ENCODE measurements at regions not wholly inside any gene's neighbourhood (a gene's known extent, or its start where the extent isn't known, plus 50 kb on each side); places are given as distances from the start of the nearest gene placed in this dataset.

- Histone ChIP-seq H3K36me3 (ENCODE audit: control insufficient read depth, insufficient read depth, low read length) (no peaks in the 10 kb centered on the region), H2AK9ac (replicated peaks; ENCODE audit: low read depth, low read length, poor library complexity) (no peak overlapping the region), H2BK5ac (ENCODE audit: low read depth, low read length, poor library complexity, severe bottlenecking) (no peak overlapping the region), H3K79me1 (ENCODE audit: low read depth in 1 of 2, low read length in 2 of 2) (no peaks in the 10 kb centered on the region), H3K4ac (ENCODE audit: low read depth, low read length) (no peak overlapping the region), H3K9ac (ENCODE audit: low read depth, low read length) (no peak overlapping the region), H3K9me3 (ENCODE audit: control insufficient read depth, insufficient read depth, low read length) (no peaks in the 10 kb centered on the region), H4K20me1 (ENCODE audit: insufficient read depth, low read length) (no peaks in the 10 kb centered on the region), H4K8ac (ENCODE audit: low read depth in 2 of 2, low read length in 2 of 2) (no peak overlapping the region), H2BK120ac (ENCODE audit: low read depth, low read length) (no peak overlapping the region), H2AK5ac (ENCODE audit: low read depth, low read length) (no peak overlapping the region), H3K4me1 (ENCODE audit: control insufficient read depth, insufficient read depth, low read length) (no peaks in the 10 kb centered on the region), H3K4me2 (ENCODE audit: low read depth, low read length) (no peak overlapping the region), H3K56ac (ENCODE audit: extremely low read depth, insufficient read depth, low read length) (no peak overlapping the region), H4K5ac (ENCODE audit: low read depth, low read length) (no peak overlapping the region), H2BK15ac (ENCODE audit: low read depth, low read length) (no peak overlapping the region), H3K23ac (ENCODE audit: low read depth, low read length) (no peak overlapping the region), H4K91ac (ENCODE audit: insufficient read depth, low read depth, low read length) (no peak overlapping the region), H3K18ac (ENCODE audit: low read depth, low read length) (no peak overlapping the region), H2AFZ (replicated peaks; ENCODE audit: low read length, poor library complexity) (no peak overlapping the region), H3K4me3 (ENCODE audit: insufficient read depth, low read depth, low read length) (no peak overlapping the region), H3K27me3 (ENCODE audit: control insufficient read depth, insufficient read depth, low read length) (no peaks in the 10 kb centered on the region), H3K9me1 (ENCODE audit: insufficient read depth, low read length) (no peaks in the 10 kb centered on the region), H3K14ac (replicated peaks; ENCODE audit: low read depth, low read length) (no peak overlapping the region), H3K27ac (ENCODE audit: insufficient read depth, low read length) (no peak overlapping the region), H2BK20ac (ENCODE audit: low read depth, low read length) (no peak overlapping the region)
- DNase-seq (no peak), ATAC-seq (ENCODE audit: low read depth) (no peak)
- CTCF ChIA-PET: interaction anchor here (0.7 to 1.1 kb wide), 3 partner anchors 9 to 1024 kb away, joined by 3 to 12 read pairs (median 3); no protein-coding TSS in a partner anchor
- in situ Hi-C loops (cut with MboI; ENCODE audit: low sequenced_read_pairs) (no loop called here), dilution Hi-C loops (cut with HindIII; ENCODE audit: low sequenced_read_pairs, unreplicated experiment) (no loop called here), intact Hi-C loops (cut with micrococcal nuclease) (no loop called here)
- no peak for TF ChIP-seq MAZ (IDR thresholded peaks at IDR 0.05; ENCODE audit: borderline replicate concordance, low read depth, low read length)
- no peak for TF ChIP-seq NFE2L2 (IDR thresholded peaks at IDR 0.05; ENCODE audit: low read depth, low read length)
- no peak for TF ChIP-seq RCOR1 (IDR thresholded peaks at IDR 0.05; ENCODE audit: insufficient replicate concordance, low read length)
- POLR2A ChIA-PET (ENCODE audit: unreplicated experiment): no interaction called here
- BruUV-seq (replicated peaks): no TSS peak
Measured at GRCh38 chr15:36448418-36448817, 131.0 kb upstream of the CDIN1 start.

Measured in IMR-90 (cell line).